Cortex of kidney (tissue), 1 donor: ENCODE measurements at regions not wholly inside any gene's neighbourhood (a gene's known extent, or its start where the extent isn't known, plus 50 kb on each side); places are given as distances from the start of the nearest gene placed in this dataset.

ENCODE experiments used
- DNase-seq: peaks from one replicate; lab custom pipeline; 2025; lab: John Stamatoyannopoulos, UW

GRCh38 chr12:84807249-84807648 is 105.3 kb downstream of the SLC6A15 start:
- no peak for DNase-seq

- no peak for DNase-seq
These were observed 107.1 kb downstream of the SLC6A15 start for GRCh38 chr12:84805474-84805858.

- no peak for DNase-seq
These were observed 107.7 kb downstream of the SLC6A15 start for GRCh38 chr12:84804691-84805473.

GRCh38 chr12:84803661-84804060 is 108.9 kb downstream of the SLC6A15 start:
- DNase-seq = no peak

- DNase-seq = no peak
These were observed 110.4 kb downstream of the SLC6A15 start for GRCh38 chr12:84802161-84802560.

- DNase-seq = no peak
These were observed 118.8 kb downstream of the SLC6A15 start for GRCh38 chr12:84793558-84794367.

GRCh38 chr12:84791444-84791843 is 121.2 kb downstream of the SLC6A15 start:
- no peak for DNase-seq

GRCh38 chr12:84789184-84789583 is 123.4 kb downstream of the SLC6A15 start:
- DNase-seq = no peak

GRCh38 chr12:84787253-84787652 is 125.3 kb downstream of the SLC6A15 start:
- DNase-seq = no peak

GRCh38 chr12:84786622-84787021 is 126.0 kb downstream of the SLC6A15 start:
- DNase-seq = no peak

GRCh38 chr12:84785951-84786350 is 126.6 kb downstream of the SLC6A15 start:
- DNase-seq = no peak

GRCh38 chr12:84785281-84785680 is 127.3 kb downstream of the SLC6A15 start:
- no peak for DNase-seq

GRCh38 chr12:84779169-84779568 is 133.4 kb downstream of the SLC6A15 start:
- no peak for DNase-seq

GRCh38 chr12:84772281-84772680 is 140.3 kb downstream of the SLC6A15 start:
- no peak for DNase-seq

GRCh38 chr12:84767079-84767478 is 145.5 kb downstream of the SLC6A15 start:
- DNase-seq = no peak

- no peak for DNase-seq
These were observed 146.2 kb downstream of the SLC6A15 start for GRCh38 chr12:84766375-84766774.

GRCh38 chr12:84764001-84764400 is 148.6 kb downstream of the SLC6A15 start:
- DNase-seq = no peak

- no peak for DNase-seq
These were observed 149.5 kb downstream of the SLC6A15 start for GRCh38 chr12:84763107-84763506.

- no peak for DNase-seq
These were observed 152.3 kb downstream of the SLC6A15 start for GRCh38 chr12:84760091-84760865.

- no peak for DNase-seq
These were observed 154.6 kb downstream of the SLC6A15 start for GRCh38 chr12:84757978-84758377.

- no peak for DNase-seq
These were observed 155.6 kb downstream of the SLC6A15 start for GRCh38 chr12:84756961-84757360.

- DNase-seq = no peak
These were observed 167.5 kb downstream of the SLC6A15 start for GRCh38 chr12:84745127-84745526.

- no peak for DNase-seq
These were observed 170.9 kb downstream of the SLC6A15 start for GRCh38 chr12:84741692-84742091.
